Spleen (tissue), 11 donors: ENCODE measurements at regions not wholly inside any gene's neighbourhood (a gene's known extent, or its start where the extent isn't known, plus 50 kb on each side); places are given as distances from the start of the nearest gene placed in this dataset.
A peak's percentile ranks its signal among the peaks of the same experiment; 100 is the strongest.

Experiments used
- DNase-seq: peaks from one replicate; pipeline ENCODE4 v3.0.0-alpha.2; 2020
- H3K27ac ChIP-seq, 8 donors: fragments of 200-600 bp; sonication (generic) in 7 of 8; 1 replicate in 4 of 8; 2 replicates in 4 of 8; pipeline versions ENCODE4 v1.5.0 to v1.8.0; 2016 to 2021; ENCODE audit warnings: inconsistent platforms in 4 of 8, mild to moderate bottlenecking in 4 of 8, moderate library complexity in 1 of 8
- H3K27me3 ChIP-seq, 7 donors: fragments of 200-600 bp; sonication (generic) in 6 of 7; replicated peaks in 1 of 7; 1 replicate in 4 of 7; 2 replicates in 3 of 7; pipeline versions ENCODE4 v1.5.0 to v1.8.0; 2016 to 2021; ENCODE audit warnings: inconsistent platforms in 3 of 7, mild to moderate bottlenecking in 1 of 7
- H3K36me3 ChIP-seq, 6 donors: fragments of 200-600 bp; sonication (generic) in 5 of 6; 1 replicate in 4 of 6; 2 replicates in 2 of 6; pipeline versions ENCODE4 v1.5.0 to v1.8.0; 2016 to 2021; ENCODE audit warnings: inconsistent platforms in 2 of 6
- H3K4me1 ChIP-seq, 6 donors: fragments of 200-600 bp; sonication (generic) in 5 of 6; 1 replicate in 3 of 6; 2 replicates in 3 of 6; pipeline versions ENCODE4 v1.5.0 to v1.8.0; 2016 to 2021; ENCODE audit warnings: inconsistent platforms in 3 of 6
- H3K4me3 ChIP-seq, 8 donors: fragments of 200-600 bp; sonication (generic) in 7 of 8; 1 replicate in 4 of 8; 2 replicates in 4 of 8; pipeline versions ENCODE4 v1.5.0 to v1.8.0; 2016 to 2021; ENCODE audit warnings: inconsistent platforms in 4 of 8, mild to moderate bottlenecking in 4 of 8, moderate library complexity in 2 of 8
- H3K9me3 ChIP-seq, 8 donors: fragments of 200-600 bp; sonication (generic) in 7 of 8; 1 replicate in 4 of 8; 2 replicates in 4 of 8; pipeline versions ENCODE4 v1.5.0 to v1.8.0; 2016 to 2021; ENCODE audit warnings: inconsistent platforms in 4 of 8
- CTCF ChIP-seq, 11 experiments: fragments of 200-600 bp in 7 of 11; fragments of 450-650 bp in 4 of 11; sonication (generic) in 4 of 11; IDR thresholded peaks in 8 of 11; conservative IDR thresholded peaks in 3 of 11; 1 replicate in 7 of 11; 2 replicates in 4 of 11; pipeline versions ENCODE4 v1.4.0 to v1.8.0; 2016 to 2021; ENCODE audit warnings: antibody characterized with exemption in 11 of 11, inconsistent platforms in 4 of 11, mild to moderate bottlenecking in 1 of 11
- POLR2A ChIP-seq, 3 donors: fragments of 450-650 bp; IDR thresholded peaks; one replicate each; pipeline ENCODE4 v1.5.1; 2017; ENCODE audit warnings: antibody characterized with exemption in 3 of 3, mild to moderate bottlenecking in 1 of 3
- POLR2AphosphoS5 ChIP-seq, 3 donors: sonication (generic); formaldehyde crosslinking; IDR thresholded peaks; one replicate each; pipeline ENCODE4 v1.5.1; 2017; ENCODE audit warnings: antibody characterized with exemption in 3 of 3
- WGBS, 5 donors: extraction: QIAGEN DNeasy Blood & Tissue Kit in 3 of 5; methylation state at CpG; one replicate each; pipeline versions ENCODE4 v1.1.5 to v1.1.7; 2013 to 2018; 5-methylcytosine and 5-hydroxymethylcytosine counted together
- intact Hi-C: fragments of 100-400 bp; cut with DNase I; formaldehyde crosslinking; loops from one replicate; pipeline ENCODE4 v1.15.0; 2023; ENCODE audit warnings: low total_unique reads
- donor health status: healthy with polysubstance abuse.
- donor health status: DM: no; HTN: no; CAD: no; lungs with moderate emphysema.
- donor health status: DM: no; HTN: no; CAD: no.
- donor health status: Bipolar disorder and iron deficiency.
- donor health status: healthy.
- donor health status: DM: no; HTN: no; CAD: no.
- donor health status: DM: yes; HTN: yes; CAD: no.

DNA sequence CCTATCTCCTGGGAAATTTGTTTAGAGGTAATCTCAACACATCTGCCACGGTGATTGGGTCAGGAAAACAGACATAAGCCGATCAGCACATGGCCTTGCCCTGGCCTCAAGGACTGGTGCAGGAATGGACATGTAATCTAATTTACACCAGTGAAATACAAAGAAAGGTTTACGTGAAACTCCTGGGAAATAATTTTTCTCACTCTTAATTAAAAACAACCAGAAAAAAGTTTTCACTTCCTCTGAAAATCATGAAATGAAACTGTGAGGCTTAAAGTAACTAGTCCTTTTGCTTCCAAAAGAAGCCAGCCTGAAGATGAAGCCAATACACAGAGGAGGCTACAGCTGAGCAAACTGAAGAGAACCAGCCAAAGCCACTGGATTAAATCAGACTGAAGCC, 154.1 kb upstream of the FAM241A start:
- Histone ChIP-seq H3K9me3 (no peaks in the 10 kb centered on the region), H3K27me3 (no peaks in the 10 kb centered on the region), H3K36me3 (no peaks in the 10 kb centered on the region), H3K27ac (peak overlapping the region in 3 of 8 donors; percentile 2 to 43 (median 21)), H3K4me1 (peaks cover 0 to 13% (median 0%) of the 10 kb centered on the region in 6 donors), H3K4me3 (no peak overlapping the region)
- WGBS, 5 donors = 55 to 70% (median 63%) methylated on average over 3 of the region's 3 CpGs
- TF ChIP-seq CTCF (IDR thresholded peaks at IDR 0.05 in 8 of 11, conservative IDR thresholded peaks at IDR 0.05 in 3 of 11) (no peak), POLR2AphosphoS5 (IDR thresholded peaks at IDR 0.05) (no peak), POLR2A (IDR thresholded peaks at IDR 0.05) (no peak)
- intact Hi-C loops = no loop called here
- no peak for DNase-seq

DNA sequence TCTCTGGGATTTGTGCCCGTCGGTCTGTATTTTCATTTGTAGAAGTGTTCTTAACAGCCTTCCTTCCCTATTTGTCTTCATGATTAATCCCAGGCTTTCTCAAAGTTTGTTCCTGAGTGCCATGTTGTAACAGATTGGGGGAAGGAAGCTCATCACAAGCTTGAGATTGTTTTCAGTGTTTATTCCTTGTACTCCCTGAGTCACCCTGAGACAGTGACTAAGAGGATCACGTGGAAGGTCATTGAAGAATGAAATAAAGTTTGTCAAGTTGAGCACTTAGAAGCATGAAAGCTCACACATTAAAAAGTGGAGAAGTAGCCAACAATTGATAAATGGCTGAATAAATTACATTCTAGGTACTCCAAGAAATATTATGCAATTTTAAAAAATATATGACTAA, 153.5 kb upstream of the FAM241A start:
- DNase-seq = no peak
- no peaks in the 10 kb centered on the region for H3K36me3 ChIP-seq
- H3K9me3 ChIP-seq = no peaks in the 10 kb centered on the region
- H3K27me3 ChIP-seq = no peaks in the 10 kb centered on the region
- H3K4me3 ChIP-seq = no peak overlapping the region
- intact Hi-C loops = no loop called here
- WGBS, 5 donors = 35 to 64% (median 46%) methylated on average over 3 of the region's 3 CpGs
- H3K4me1 ChIP-seq = peaks cover 0 to 13% (median 0%) of the 10 kb centered on the region in 6 donors
- TF ChIP-seq POLR2A (IDR thresholded peaks at IDR 0.05) (no peak), CTCF (IDR thresholded peaks at IDR 0.05 in 8 of 11, conservative IDR thresholded peaks at IDR 0.05 in 3 of 11) (no peak), POLR2AphosphoS5 (IDR thresholded peaks at IDR 0.05) (no peak)
- peak overlapping the region in 2 of 8 donors; percentile 2 to 43 for H3K27ac ChIP-seq

- intact Hi-C loops = no loop called here
These were observed 152.7 kb upstream of the FAM241A start for GRCh38 chr4:111992351-111993168.

More at GRCh38 chr4:111992351-111993168, 152.7 kb upstream of the FAM241A start:
- TF ChIP-seq POLR2AphosphoS5 (IDR thresholded peaks at IDR 0.05) = no peak
- TF ChIP-seq CTCF (IDR thresholded peaks at IDR 0.05 in 8 of 11, conservative IDR thresholded peaks at IDR 0.05 in 3 of 11) = no peak
- no peak for TF ChIP-seq POLR2A (IDR thresholded peaks at IDR 0.05)
- Histone ChIP-seq H3K27me3 (no peaks in the 10 kb centered on the region), H3K4me3 (no peak overlapping the region), H3K27ac (no peak overlapping the region), H3K36me3 (no peaks in the 10 kb centered on the region), H3K4me1 (peaks cover 0 to 13% (median 0%) of the 10 kb centered on the region in 6 donors), H3K9me3 (no peaks in the 10 kb centered on the region)
- WGBS, 5 donors = 78 to 87% (median 82%) methylated on average over 7 of the region's 7 CpGs
- DNase-seq = no peak
